ENCODE measurements at regions not wholly inside any gene's neighbourhood (a gene's known extent, or its start where the extent isn't known, plus 50 kb on each side); places are given as distances from the start of the nearest gene placed in this dataset.

GRCh38 chr12:131380220-131380964 is 330.5 kb upstream of the SFSWAP start:
- Histone ChIP-seq H4K5ac (ENCODE audit: low read length) (no peak overlapping the region), H3K23ac (ENCODE audit: low read length) (no peak overlapping the region), H2AK5ac (ENCODE audit: low read length) (no peak overlapping the region), H3K27ac (ENCODE audit: low read depth, low read length) (no peak overlapping the region), H3K4me2 (ENCODE audit: low read length) (peak overlapping the region; percentile 44), H3K9ac (ENCODE audit: low read length) (peak overlapping the region; percentile 44), H3K4me3 (ENCODE audit: low read length) (no peak overlapping the region), H3K36me3 (ENCODE audit: control insufficient read depth, insufficient read depth, low read length) (no peaks in the 10 kb centered on the region), H3K79me1 (ENCODE audit: low read length) (no peaks in the 10 kb centered on the region), H3K79me2 (ENCODE audit: control insufficient read depth, insufficient read depth, low read length) (no peaks in the 10 kb centered on the region), H3K27me3 (ENCODE audit: insufficient read depth, low read length, poor library complexity) (peaks cover 7% of the 10 kb centered on the region), H2BK5ac (ENCODE audit: low read length) (no peak overlapping the region), H3K4me1 (ENCODE audit: control insufficient read depth, low read depth, low read length) (no peaks in the 10 kb centered on the region), H4K8ac (ENCODE audit: low read depth, low read length) (no peak overlapping the region), H3K18ac (ENCODE audit: low read length) (no peak overlapping the region), H2BK120ac (ENCODE audit: low read depth, low read length) (no peak overlapping the region), H3K4ac (ENCODE audit: low read depth, low read length) (no peak overlapping the region), H2BK15ac (replicated peaks; ENCODE audit: low read depth) (no peak overlapping the region), H3K56ac (ENCODE audit: low read length) (peak overlapping the region; percentile 59)
- DNase-seq: no peak
- no CpG with 5 or more reads among the region's 28 CpGs for WGBS (ENCODE audit: extremely low coverage, insufficient coverage, low lambda C conversion rate)

DNA sequence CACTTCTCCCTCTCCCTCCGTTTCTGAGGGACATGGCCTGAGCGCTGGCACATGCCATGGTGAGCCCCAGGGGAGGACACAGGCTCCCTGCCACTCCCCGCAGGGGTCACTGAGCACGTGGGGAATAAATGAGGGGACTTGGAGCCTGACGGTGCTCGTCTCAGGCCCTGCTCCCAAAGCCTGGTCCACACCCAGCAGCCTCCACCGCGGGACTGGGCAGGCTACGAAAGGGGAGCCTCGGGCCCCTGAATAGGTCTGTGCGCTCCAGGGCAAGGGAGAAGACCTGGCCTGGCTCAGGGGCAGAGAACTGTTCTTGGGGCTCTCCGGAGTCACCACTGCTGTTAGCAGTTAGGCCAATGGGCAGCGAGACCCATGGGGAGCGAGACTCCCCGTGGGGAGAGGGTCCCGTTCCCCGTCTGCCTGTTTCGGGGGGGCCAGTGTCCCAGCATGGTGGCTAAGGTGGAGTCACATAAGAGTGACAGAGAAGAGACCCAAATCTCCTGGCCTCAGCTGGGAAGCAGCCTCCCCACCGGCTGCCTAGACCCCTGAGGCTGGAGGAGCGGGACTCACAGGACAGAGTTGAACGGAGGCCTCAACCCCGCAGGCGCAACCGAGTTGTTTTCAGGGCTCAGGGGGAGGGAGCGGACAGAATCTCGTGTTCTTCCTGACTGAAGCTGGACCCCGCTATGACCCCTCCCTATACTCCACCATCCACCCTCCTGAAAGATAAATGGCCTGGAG is 329.8 kb upstream of the SFSWAP start:
- no peak overlapping the region for H2BK120ac ChIP-seq (ENCODE audit: low read depth, low read length)
- no CpG with 5 or more reads among the region's 27 CpGs for WGBS (ENCODE audit: extremely low coverage, insufficient coverage, low lambda C conversion rate)

DNA sequence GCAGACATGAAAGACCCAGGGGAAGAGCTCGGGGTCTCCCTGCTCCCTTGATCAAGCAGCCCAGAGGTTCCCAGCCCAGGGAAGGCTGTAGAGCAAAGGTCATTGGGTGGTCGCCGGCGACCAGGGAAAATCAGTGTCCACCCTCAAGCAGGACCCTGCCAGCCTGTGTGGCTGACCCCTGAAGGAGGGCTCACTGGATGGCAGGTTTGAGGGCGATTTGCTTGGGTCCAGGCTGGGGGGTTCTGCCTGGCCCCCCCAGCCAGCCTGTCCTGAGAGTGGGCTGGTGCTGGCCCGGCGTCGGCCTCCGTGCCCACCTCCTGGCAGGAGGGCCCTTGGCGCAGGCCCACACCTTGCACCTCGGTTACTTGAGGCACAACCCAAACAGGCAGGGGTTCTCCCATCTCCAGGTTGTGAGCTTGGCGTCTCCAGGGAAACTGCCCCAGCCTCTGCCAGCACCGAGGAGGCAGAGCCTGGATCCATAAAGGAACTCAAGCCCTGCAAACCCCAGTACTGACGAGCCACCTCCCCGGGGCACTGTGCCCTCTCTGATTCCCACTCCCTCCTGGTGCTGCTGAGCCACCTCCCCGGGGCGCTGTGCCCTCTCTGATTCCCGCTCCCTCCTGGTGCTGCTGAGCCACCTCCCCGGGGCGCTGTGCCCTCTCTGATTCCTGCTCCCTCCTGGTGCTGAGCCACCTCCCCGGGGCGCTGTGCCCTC is 329.0 kb upstream of the SFSWAP start:
- Histone ChIP-seq H3K36me3 (ENCODE audit: control insufficient read depth, insufficient read depth, low read length) (no peaks in the 10 kb centered on the region), H4K5ac (ENCODE audit: low read length) (no peak overlapping the region), H3K4me1 (ENCODE audit: control insufficient read depth, low read depth, low read length) (no peaks in the 10 kb centered on the region), H3K4me2 (ENCODE audit: low read length) (no peak overlapping the region), H4K8ac (ENCODE audit: low read depth, low read length) (no peak overlapping the region), H3K27me3 (ENCODE audit: insufficient read depth, low read length, poor library complexity) (peaks cover 7% of the 10 kb centered on the region), H2BK120ac (ENCODE audit: low read depth, low read length) (no peak overlapping the region), H3K79me2 (ENCODE audit: control insufficient read depth, insufficient read depth, low read length) (no peaks in the 10 kb centered on the region), H3K4me3 (ENCODE audit: low read length) (no peak overlapping the region), H3K27ac (ENCODE audit: low read depth, low read length) (no peak overlapping the region), H3K9ac (ENCODE audit: low read length) (no peak overlapping the region), H3K79me1 (ENCODE audit: low read length) (no peaks in the 10 kb centered on the region), H3K23ac (ENCODE audit: low read length) (no peak overlapping the region), H2BK5ac (ENCODE audit: low read length) (no peak overlapping the region), H3K4ac (ENCODE audit: low read depth, low read length) (no peak overlapping the region), H2AK5ac (ENCODE audit: low read length) (no peak overlapping the region), H3K18ac (ENCODE audit: low read length) (no peak overlapping the region), H2BK15ac (replicated peaks; ENCODE audit: low read depth) (no peak overlapping the region), H3K56ac (ENCODE audit: low read length) (no peak overlapping the region)
- DNase-seq: no peak
- no CpG with 5 or more reads among the region's 22 CpGs for WGBS (ENCODE audit: extremely low coverage, insufficient coverage, low lambda C conversion rate)

More for the DNA sequence above, 329.8 kb upstream of the SFSWAP start:
- H3K18ac ChIP-seq (ENCODE audit: low read length): no peak overlapping the region
- no peaks in the 10 kb centered on the region for H3K79me1 ChIP-seq (ENCODE audit: low read length)
- H3K56ac ChIP-seq (ENCODE audit: low read length): peak overlapping the region; percentile 59
- no peak overlapping the region for H2BK5ac ChIP-seq (ENCODE audit: low read length)
- peaks cover 7% of the 10 kb centered on the region for H3K27me3 ChIP-seq (ENCODE audit: insufficient read depth, low read length, poor library complexity)
- no peak overlapping the region for H4K8ac ChIP-seq (ENCODE audit: low read depth, low read length)
- H2AK5ac ChIP-seq (ENCODE audit: low read length): no peak overlapping the region
- no peak overlapping the region for H4K5ac ChIP-seq (ENCODE audit: low read length)
- H3K4me2 ChIP-seq (ENCODE audit: low read length): peak overlapping the region; percentile 44
- no peaks in the 10 kb centered on the region for H3K79me2 ChIP-seq (ENCODE audit: control insufficient read depth, insufficient read depth, low read length)
- H2BK15ac ChIP-seq (replicated peaks; ENCODE audit: low read depth): no peak overlapping the region
- peak overlapping the region; percentile 39 for H3K9ac ChIP-seq (ENCODE audit: low read length)
- no peak overlapping the region for H3K27ac ChIP-seq (ENCODE audit: low read depth, low read length)
- H3K23ac ChIP-seq (ENCODE audit: low read length): no peak overlapping the region
- DNase-seq: peak; percentile 31
- no peak overlapping the region for H3K4me3 ChIP-seq (ENCODE audit: low read length)
- no peaks in the 10 kb centered on the region for H3K36me3 ChIP-seq (ENCODE audit: control insufficient read depth, insufficient read depth, low read length)
- no peaks in the 10 kb centered on the region for H3K4me1 ChIP-seq (ENCODE audit: control insufficient read depth, low read depth, low read length)
- no peak overlapping the region for H3K4ac ChIP-seq (ENCODE audit: low read depth, low read length)

DNA sequence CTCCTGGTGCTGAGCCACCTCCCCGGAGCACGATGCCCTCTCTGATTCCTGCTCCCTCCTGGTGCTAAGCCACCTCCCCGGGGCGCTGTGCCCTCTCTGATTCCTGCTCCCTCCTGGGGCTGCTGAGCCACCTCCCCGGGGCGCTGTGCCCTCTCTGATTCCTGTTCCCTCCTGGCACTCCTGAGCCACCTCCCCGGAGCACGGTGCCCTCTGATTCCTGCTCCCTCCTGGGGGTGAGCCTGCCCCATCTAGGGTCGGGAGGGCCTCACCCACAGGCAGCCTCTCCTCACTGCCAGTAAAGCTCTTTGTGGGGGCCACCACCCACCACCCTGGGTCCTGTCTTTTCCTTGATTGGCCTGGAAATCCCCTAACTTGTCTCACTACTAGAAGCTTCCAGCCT is 327.6 kb upstream of the SFSWAP start:
- H3K27me3 ChIP-seq (ENCODE audit: insufficient read depth, low read length, poor library complexity): peaks cover 7% of the 10 kb centered on the region
- H3K79me2 ChIP-seq (ENCODE audit: control insufficient read depth, insufficient read depth, low read length): no peaks in the 10 kb centered on the region
- no peak overlapping the region for H3K23ac ChIP-seq (ENCODE audit: low read length)
- H3K79me1 ChIP-seq (ENCODE audit: low read length): no peaks in the 10 kb centered on the region
- H3K4me1 ChIP-seq (ENCODE audit: control insufficient read depth, low read depth, low read length): no peaks in the 10 kb centered on the region
- no peak overlapping the region for H2BK120ac ChIP-seq (ENCODE audit: low read depth, low read length)
- H3K36me3 ChIP-seq (ENCODE audit: control insufficient read depth, insufficient read depth, low read length): no peaks in the 10 kb centered on the region
- no peak overlapping the region for H2BK5ac ChIP-seq (ENCODE audit: low read length)
- no CpG with 5 or more reads among the region's 9 CpGs for WGBS (ENCODE audit: extremely low coverage, insufficient coverage, low lambda C conversion rate)
- no peak overlapping the region for H3K4ac ChIP-seq (ENCODE audit: low read depth, low read length)
- H2AK5ac ChIP-seq (ENCODE audit: low read length): no peak overlapping the region
- H2BK15ac ChIP-seq (replicated peaks; ENCODE audit: low read depth): no peak overlapping the region
- no peak overlapping the region for H3K18ac ChIP-seq (ENCODE audit: low read length)
- no peak overlapping the region for H3K4me3 ChIP-seq (ENCODE audit: low read length)
- H3K4me2 ChIP-seq (ENCODE audit: low read length): no peak overlapping the region
- H3K27ac ChIP-seq (ENCODE audit: low read depth, low read length): no peak overlapping the region
- no peak overlapping the region for H3K9ac ChIP-seq (ENCODE audit: low read length)
- DNase-seq: no peak
- no peak overlapping the region for H4K5ac ChIP-seq (ENCODE audit: low read length)
- H3K56ac ChIP-seq (ENCODE audit: low read length): no peak overlapping the region
- H4K8ac ChIP-seq (ENCODE audit: low read depth, low read length): no peak overlapping the region

- H3K4me2 ChIP-seq (ENCODE audit: low read length): no peak overlapping the region
- H4K8ac ChIP-seq (ENCODE audit: low read depth, low read length): no peak overlapping the region
- no CpG with 5 or more reads among the region's 21 CpGs for WGBS (ENCODE audit: extremely low coverage, insufficient coverage, low lambda C conversion rate)
- H3K4me3 ChIP-seq (ENCODE audit: low read length): no peak overlapping the region
- no peak for DNase-seq
- H3K56ac ChIP-seq (ENCODE audit: low read length): no peak overlapping the region
- H2BK15ac ChIP-seq (replicated peaks; ENCODE audit: low read depth): no peak overlapping the region
- H4K5ac ChIP-seq (ENCODE audit: low read length): no peak overlapping the region
- no peaks in the 10 kb centered on the region for H3K79me2 ChIP-seq (ENCODE audit: control insufficient read depth, insufficient read depth, low read length)
- H3K79me1 ChIP-seq (ENCODE audit: low read length): no peaks in the 10 kb centered on the region
- no peak overlapping the region for H3K18ac ChIP-seq (ENCODE audit: low read length)
- H3K4ac ChIP-seq (ENCODE audit: low read depth, low read length): no peak overlapping the region
- no peak overlapping the region for H3K9ac ChIP-seq (ENCODE audit: low read length)
- no peak overlapping the region for H2BK5ac ChIP-seq (ENCODE audit: low read length)
- no peaks in the 10 kb centered on the region for H3K4me1 ChIP-seq (ENCODE audit: control insufficient read depth, low read depth, low read length)
- no peak overlapping the region for H2AK5ac ChIP-seq (ENCODE audit: low read length)
- no peaks in the 10 kb centered on the region for H3K36me3 ChIP-seq (ENCODE audit: control insufficient read depth, insufficient read depth, low read length)
- no peak overlapping the region for H3K23ac ChIP-seq (ENCODE audit: low read length)
- no peak overlapping the region for H3K27ac ChIP-seq (ENCODE audit: low read depth, low read length)
- H3K27me3 ChIP-seq (ENCODE audit: insufficient read depth, low read length, poor library complexity): peaks cover 7% of the 10 kb centered on the region
- no peak overlapping the region for H2BK120ac ChIP-seq (ENCODE audit: low read depth, low read length)
Measured at GRCh38 chr12:131383741-131384543, 326.9 kb upstream of the SFSWAP start.

Measured in mesendoderm (in vitro differentiated cells).